ENCODE measurements at regions not wholly inside any gene's neighbourhood (a gene's known extent, or its start where the extent isn't known, plus 50 kb on each side); places are given as distances from the start of the nearest gene placed in this dataset.

DNA sequence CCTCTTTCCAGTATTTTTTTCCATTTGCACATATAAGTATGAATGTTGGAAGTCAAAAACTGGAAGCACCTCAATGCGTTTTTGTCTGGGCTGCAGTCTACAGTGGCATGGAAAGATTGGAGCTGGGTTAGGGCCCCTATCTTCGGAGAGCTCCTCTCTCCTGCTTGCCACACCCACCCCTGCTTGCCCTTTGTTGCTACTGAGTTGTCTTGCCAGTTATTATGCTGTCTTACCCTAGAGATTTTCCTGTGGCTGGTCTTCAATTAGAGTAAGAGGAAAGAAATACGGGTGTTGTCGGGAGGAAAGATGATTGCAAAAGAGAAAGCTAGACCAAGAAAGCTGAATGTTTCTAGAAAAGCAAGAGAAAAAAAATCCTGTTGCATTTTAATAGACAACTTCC is 228.9 kb upstream of the CELF2 start:
- DNase-seq (ENCODE audit: extremely low read depth in 1 of 2, low read depth in 1 of 2): no peak

GRCh38 chr10:10791869-10792268 is 225.8 kb upstream of the CELF2 start:
- no peak for DNase-seq (ENCODE audit: extremely low read depth in 1 of 2, low read depth in 1 of 2)

DNA sequence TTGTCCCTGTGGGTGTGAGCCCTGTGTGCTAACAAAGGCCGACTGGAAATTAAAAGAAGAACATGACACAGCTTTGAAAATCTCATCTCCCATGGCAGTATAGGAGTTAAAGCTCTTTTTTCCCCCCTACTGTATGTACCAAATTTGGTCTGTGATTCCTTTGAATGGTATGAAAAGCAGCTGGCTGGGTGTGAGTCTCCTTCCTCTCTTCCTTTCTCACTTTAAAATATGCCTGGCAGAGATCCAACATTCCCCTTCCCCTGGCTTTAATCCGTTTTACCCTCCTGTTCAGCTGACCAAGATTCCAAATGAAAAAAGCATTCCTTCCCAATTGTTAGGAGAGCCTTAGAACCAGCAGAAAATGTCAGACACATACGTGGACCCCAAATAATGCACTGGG is 225.0 kb upstream of the CELF2 start:
- DNase-seq (ENCODE audit: extremely low read depth in 1 of 2, low read depth in 1 of 2): no peak

DNA sequence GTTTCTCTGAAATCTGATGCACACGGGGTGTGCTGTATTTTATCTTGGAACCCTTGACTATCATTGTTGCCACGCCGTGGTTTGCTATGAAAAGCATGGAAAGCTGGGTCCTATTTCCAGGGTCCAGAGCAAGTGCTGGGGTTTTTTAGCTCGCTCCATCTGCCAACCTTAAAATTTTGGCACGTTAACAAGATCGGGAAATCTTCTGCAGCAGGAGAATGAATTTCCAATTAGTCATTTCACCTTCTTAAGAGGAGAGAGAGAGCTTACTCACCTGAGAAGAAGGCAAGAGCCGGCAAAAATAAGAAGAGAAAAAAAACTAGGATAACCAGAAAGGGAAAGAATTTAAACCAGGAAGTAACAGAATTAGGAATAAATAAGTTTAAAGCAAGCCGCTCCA is 223.6 kb upstream of the CELF2 start:
- no peak for DNase-seq (ENCODE audit: extremely low read depth in 1 of 2, low read depth in 1 of 2)

DNA sequence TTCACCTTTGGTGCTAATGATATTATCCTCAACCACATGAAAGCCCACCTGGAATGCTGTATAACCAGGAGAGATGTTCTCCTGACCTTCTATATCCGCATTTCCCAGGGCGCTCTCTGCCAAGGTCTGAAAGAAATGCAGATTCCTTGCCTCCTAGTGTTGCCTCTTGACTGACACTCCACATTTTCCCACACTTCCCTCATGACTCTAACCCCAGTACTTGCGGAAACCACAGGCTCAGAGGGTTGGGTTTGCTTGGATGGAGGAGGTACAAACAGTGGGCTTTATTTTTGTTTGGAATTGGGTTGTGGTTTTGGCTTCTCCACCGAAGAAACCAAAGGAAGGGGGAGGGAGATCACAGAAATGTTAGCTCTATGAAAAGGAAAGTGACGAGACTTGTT is 222.9 kb upstream of the CELF2 start:
- DNase-seq (ENCODE audit: extremely low read depth in 1 of 2, low read depth in 1 of 2): no peak

- DNase-seq (ENCODE audit: extremely low read depth in 1 of 2, low read depth in 1 of 2): no peak
Observed at GRCh38 chr10:10796061-10796773, 221.5 kb upstream of the CELF2 start.

- no peak for DNase-seq (ENCODE audit: extremely low read depth in 1 of 2, low read depth in 1 of 2)
Observed at GRCh38 chr10:10796774-10797415, 220.8 kb upstream of the CELF2 start.

DNA sequence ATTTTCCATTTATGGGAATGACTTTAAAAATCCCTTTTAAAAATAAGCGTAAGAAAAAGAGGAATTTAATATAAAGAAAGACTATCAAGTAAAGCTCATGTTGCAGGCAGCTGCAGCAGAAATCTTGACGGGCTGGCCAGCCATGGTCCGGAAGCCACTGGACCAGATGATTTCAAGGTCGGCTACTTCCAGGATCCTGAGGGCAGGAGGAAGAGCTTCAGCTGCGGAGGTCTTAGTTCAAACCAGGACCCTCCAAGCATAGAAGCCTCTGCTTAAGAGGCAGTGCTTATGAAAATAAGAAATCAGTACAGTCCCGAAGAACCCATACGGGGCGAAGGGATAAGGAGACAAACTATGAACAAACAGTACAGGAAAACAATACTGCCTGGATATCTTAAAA is 220.2 kb upstream of the CELF2 start:
- no peak for DNase-seq (ENCODE audit: extremely low read depth in 1 of 2, low read depth in 1 of 2)

DNA sequence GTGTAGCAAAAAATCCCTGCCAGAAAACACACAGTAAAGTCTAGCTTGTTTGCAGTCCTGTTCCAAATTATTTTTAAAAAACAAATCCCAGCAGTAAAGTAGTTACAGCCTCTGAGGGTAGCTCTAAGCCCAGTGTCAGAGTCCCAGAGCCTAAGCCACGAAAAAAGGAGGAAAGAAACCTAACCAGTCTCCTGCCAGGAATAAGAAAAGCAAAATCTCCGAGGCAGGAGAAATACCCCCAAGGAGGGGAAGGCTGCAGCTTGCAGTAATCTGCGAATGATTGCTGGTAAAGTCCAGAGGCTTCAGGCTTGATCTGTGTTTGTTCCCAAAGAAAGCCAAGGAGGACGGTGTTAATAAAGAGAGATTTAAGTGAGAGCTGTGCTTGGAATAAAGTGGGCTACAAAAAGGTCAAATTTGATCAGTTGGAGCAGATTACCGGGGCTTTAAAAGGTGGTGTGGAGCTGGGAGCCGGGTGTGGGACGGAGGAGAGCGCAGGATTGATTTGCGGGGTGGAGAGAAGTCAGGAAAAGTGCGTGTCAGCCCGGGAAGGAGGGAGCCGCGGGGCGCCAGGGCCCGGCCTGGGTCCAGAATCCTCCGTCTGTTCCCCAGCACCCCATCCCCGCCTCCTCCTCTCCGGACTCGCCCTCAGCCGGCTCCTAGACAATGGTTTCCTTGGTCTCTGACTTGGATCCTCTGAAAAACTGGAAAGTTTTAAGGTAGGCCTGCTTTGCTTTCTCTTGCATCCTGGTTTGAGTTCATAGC is 219.4 kb upstream of the CELF2 start:
- DNase-seq (ENCODE audit: extremely low read depth in 1 of 2, low read depth in 1 of 2): no peak

GRCh38 chr10:10798864-10799192 is 218.8 kb upstream of the CELF2 start:
- no peak for DNase-seq (ENCODE audit: extremely low read depth in 1 of 2, low read depth in 1 of 2)

DNA sequence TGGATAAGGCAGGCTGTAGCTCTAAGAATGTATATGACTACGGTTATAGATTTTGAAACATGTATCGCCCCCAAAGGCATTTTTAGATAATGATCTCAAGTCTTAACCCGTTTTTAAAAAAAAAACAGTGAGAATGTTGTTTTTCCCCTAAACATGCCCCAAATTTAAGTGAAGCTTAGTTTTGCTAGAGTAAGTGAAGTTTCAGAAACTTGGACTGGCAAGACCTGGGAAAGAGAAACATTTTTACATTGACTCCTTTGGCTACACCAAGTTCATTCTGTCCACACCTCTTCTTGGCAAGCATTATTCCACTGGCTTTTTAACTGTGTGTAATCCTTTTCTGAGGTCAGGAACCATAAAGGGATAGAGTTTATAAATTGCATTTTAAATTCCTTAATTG is 216.7 kb upstream of the CELF2 start:
- no peak for DNase-seq (ENCODE audit: extremely low read depth in 1 of 2, low read depth in 1 of 2)

DNA sequence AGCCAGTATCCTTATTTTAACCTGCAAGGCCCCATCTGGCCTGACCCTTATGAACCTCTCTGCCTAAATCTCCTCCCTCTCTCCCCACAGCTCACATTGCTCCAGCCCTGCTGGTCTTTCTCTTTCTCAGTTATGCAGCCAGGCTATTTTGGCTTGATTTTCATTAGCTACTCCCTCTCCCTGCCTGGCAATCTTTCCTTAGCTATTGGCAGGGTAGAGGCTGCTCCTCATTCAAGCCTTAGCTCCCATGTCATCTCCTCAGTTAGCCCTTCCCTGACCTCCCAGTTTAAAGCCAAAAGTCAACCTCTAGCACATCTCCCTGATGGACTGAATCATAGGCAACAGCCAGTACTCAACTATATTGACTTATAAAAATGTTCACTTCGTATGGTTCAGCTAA is 214.4 kb upstream of the CELF2 start:
- DNase-seq (ENCODE audit: extremely low read depth in 1 of 2, low read depth in 1 of 2): no peak

DNA sequence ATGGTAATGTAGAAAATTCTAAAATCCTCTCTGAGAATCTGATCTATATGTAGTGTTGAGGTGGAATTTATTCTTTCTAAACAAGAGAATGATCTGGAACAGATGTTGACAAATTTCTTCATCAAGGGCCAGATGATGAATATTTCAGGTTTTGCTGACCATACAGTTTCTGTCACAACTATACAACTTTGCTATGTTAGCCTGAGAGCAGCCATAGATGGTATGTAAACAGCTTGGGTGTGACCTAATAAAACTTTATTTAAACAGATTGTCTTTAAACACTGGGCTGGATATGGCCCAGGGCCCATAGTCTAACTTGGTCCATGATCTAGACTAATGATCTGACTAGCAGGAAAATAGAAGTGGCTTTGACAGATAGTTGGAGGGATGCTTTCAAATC is 213.6 kb upstream of the CELF2 start:
- no peak for DNase-seq (ENCODE audit: extremely low read depth in 1 of 2, low read depth in 1 of 2)

DNA sequence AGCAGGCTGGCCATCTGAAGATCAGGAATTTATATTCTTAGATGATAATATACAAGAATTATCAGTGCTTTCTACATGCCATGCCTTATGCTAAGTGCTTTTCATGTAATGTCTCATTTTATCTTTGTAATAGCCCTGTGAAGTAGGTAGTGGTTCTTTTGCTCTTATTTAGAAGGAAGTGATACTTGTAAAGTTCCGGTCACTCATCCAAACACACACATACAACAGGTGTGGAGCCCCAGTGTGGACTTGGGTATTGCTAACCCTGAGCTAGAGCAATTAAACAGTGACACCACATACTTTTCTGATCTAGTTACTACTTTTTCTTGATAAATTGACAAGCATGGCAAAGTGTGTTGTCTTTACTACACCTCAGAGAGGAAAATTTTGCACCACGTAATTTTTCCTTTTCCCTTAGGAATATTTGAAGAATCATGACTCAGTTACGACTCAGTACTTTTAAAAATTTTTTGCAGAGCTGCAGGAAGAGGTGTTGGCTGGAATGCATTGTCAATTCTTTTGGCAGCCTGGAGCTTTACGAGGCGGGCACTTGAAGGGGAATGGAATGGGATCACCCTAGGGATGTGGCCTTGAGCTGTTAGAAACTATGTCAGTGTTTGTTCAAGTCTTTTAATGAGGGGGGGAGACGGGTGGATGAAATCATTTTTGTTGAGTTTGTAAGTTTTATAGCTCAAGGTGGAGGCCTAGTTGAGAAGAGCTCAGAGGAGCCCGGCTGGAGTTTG is 212.5 kb upstream of the CELF2 start:
- DNase-seq (ENCODE audit: extremely low read depth in 1 of 2, low read depth in 1 of 2): no peak

DNA sequence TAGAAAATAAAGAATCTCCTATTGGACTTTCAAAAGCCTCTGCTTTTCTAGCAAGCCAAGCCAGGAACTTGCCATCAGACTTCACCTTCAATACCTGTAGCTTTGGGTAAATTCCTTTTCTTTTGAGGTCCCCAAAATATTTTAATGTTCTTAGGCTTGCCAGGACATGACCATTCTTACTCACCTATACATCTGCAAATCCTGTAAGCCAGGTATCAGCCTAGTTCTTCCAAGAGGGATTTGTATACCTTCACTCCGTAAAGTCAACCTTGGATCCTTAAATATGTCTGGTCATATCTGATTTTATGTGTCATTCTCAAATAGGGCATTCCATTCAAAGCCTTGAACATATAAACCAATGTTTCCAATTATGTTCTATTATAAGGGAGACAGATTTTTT is 210.6 kb upstream of the CELF2 start:
- no peak for DNase-seq (ENCODE audit: extremely low read depth in 1 of 2, low read depth in 1 of 2)

DNA sequence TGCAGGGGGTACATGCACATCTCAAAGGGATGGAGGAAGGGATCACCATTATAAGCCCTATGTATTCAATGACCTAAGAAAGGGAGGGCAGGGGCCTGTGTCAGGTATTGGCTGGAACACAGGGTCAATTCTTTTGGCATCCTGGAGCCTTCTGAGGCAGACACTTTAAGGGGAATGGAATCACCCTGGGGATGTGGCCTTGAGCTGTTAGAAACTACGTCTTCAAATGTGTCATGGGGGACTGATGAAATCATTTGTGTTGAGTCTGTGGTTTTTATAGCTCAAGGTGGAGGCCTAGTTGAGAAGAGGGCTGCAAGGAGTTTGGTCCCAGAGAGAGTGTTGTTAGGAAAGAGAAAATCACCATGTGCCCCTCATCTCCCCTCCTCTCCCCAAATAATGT is 206.1 kb upstream of the CELF2 start:
- DNase-seq (ENCODE audit: extremely low read depth in 1 of 2, low read depth in 1 of 2): no peak

GRCh38 chr10:10813656-10814055 is 204.0 kb upstream of the CELF2 start:
- no peak for DNase-seq (ENCODE audit: extremely low read depth in 1 of 2, low read depth in 1 of 2)

- DNase-seq (ENCODE audit: extremely low read depth in 1 of 2, low read depth in 1 of 2): no peak
Observed at GRCh38 chr10:10814069-10814468, 203.6 kb upstream of the CELF2 start.

DNA sequence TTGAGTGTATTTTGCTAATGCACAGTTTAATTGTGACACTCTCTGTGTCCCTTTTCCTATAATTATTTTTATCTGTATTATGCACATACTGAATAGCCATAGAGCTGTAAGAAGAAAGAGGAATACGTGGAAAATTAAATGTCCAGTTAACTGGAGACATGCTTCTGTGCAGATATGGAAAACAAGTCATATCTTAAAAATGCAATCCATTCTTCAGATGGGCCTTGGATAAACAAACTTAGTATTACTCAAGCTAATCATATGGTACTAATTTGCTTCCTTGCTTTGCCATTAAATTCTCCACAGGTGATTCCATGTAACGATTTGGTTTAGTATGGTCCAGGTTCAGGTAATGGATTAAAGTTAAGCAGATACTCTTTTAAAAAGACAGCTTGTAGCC is 201.2 kb upstream of the CELF2 start:
- DNase-seq (ENCODE audit: extremely low read depth in 1 of 2, low read depth in 1 of 2): no peak

DNA sequence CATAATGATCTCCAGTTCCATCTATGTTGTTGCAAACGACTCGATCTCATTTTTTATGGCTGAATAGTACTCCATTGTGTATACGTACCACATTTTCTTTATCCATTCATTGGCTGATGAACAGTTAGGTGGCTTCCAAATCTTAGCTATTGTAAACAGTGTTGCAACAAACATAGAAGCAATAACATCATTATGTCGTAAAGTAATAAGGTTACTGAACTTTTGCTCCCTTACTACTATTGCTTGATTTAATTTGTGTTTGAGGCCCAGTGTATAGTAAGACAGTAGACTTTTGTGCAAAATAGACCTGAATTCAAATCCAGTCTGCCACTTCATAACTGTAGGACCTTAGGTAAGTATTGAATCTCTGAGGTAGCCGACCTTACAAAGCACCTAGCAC is 200.1 kb upstream of the CELF2 start:
- DNase-seq (ENCODE audit: extremely low read depth in 1 of 2, low read depth in 1 of 2): no peak

DNA sequence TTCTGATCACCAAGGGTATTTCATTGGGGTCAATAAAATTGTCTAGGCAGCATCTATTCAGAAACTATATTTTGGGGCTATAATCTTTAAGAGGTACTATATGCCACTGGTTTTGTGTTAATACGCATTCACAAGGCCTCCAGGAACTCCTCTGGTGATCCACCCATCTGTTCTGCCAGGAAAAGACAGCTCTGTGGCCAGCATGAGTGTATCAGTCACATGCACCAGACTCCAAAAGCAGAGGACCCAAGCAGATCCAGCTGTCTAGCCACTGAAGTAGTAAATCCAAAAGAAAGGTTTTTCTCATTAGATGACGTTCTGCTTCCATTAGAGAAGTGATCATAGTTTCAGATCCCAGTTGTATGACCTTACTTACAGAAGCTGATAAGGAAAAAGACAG is 199.6 kb upstream of the CELF2 start:
- DNase-seq (ENCODE audit: extremely low read depth in 1 of 2, low read depth in 1 of 2): no peak

Data from stimulated activated CD8-positive, alpha-beta memory T cell treated with anti-CD3 and anti-CD28 coated beads, Interleukin-7, amount 100 ng/mL, for 48 hours (primary cell).